NCI-H1105 treated with DMSO at 0.1 percent for 48 hours (cell line): ENCODE measurements at regions not wholly inside any gene's neighbourhood (a gene's known extent, or its start where the extent isn't known, plus 50 kb on each side); places are given as distances from the start of the nearest gene placed in this dataset.
A peak's percentile ranks its signal among the peaks of the same experiment; 100 is the strongest.

ENCODE experiments used
- DNase-seq: peaks from one replicate; lab custom pipeline; 2025; lab: John Stamatoyannopoulos, UW

- no peak for DNase-seq
These were observed 402.4 kb upstream of the LRRC4C start for GRCh38 chr11:41861838-41862237.

- no peak for DNase-seq
These were observed 407.1 kb upstream of the LRRC4C start for GRCh38 chr11:41866525-41866924.

GRCh38 chr11:41868606-41869005, 409.2 kb upstream of the LRRC4C start:
- no peak for DNase-seq

GRCh38 chr11:41872426-41872825, 413.0 kb upstream of the LRRC4C start:
- DNase-seq, result no peak

GRCh38 chr11:41872870-41873269, 413.4 kb upstream of the LRRC4C start:
- peak; percentile 69 for DNase-seq

- no peak for DNase-seq
These were observed 418.6 kb upstream of the LRRC4C start for GRCh38 chr11:41878095-41878494.

- DNase-seq, result no peak
These were observed 419.8 kb upstream of the LRRC4C start for GRCh38 chr11:41879214-41879613.

- DNase-seq, result no peak
These were observed 435.6 kb upstream of the LRRC4C start for GRCh38 chr11:41895081-41895480.

GRCh38 chr11:41897991-41898390, 438.5 kb upstream of the LRRC4C start:
- no peak for DNase-seq

- no peak for DNase-seq
These were observed 458.4 kb upstream of the LRRC4C start for GRCh38 chr11:41917900-41918299.

GRCh38 chr11:41920374-41920773, 460.9 kb upstream of the LRRC4C start:
- DNase-seq, result no peak

GRCh38 chr11:41921746-41922390, 462.4 kb upstream of the LRRC4C start:
- no peak for DNase-seq

GRCh38 chr11:41926339-41926738, 466.9 kb upstream of the LRRC4C start:
- DNase-seq, result no peak

GRCh38 chr11:41935241-41935640, 475.8 kb upstream of the LRRC4C start:
- no peak for DNase-seq

GRCh38 chr11:41935795-41936194, 476.3 kb upstream of the LRRC4C start:
- no peak for DNase-seq

GRCh38 chr11:41943656-41944055, 484.2 kb upstream of the LRRC4C start:
- DNase-seq, result no peak

GRCh38 chr11:41947392-41947791, 487.9 kb upstream of the LRRC4C start:
- DNase-seq, result no peak

- no peak for DNase-seq
These were observed 491.2 kb upstream of the LRRC4C start for GRCh38 chr11:41950470-41951143.

- DNase-seq, result no peak
These were observed 494.6 kb upstream of the LRRC4C start for GRCh38 chr11:41954034-41954433.

- DNase-seq, result no peak
These were observed 495.6 kb upstream of the LRRC4C start for GRCh38 chr11:41955066-41955465.

GRCh38 chr11:41955635-41956400, 496.4 kb upstream of the LRRC4C start:
- DNase-seq, result no peak

GRCh38 chr11:41963406-41963805, 504.0 kb upstream of the LRRC4C start:
- no peak for DNase-seq

GRCh38 chr11:41970681-41971080, 511.2 kb upstream of the LRRC4C start:
- DNase-seq, result no peak
